ENCODE measurements at regions not wholly inside any gene's neighbourhood (a gene's known extent, or its start where the extent isn't known, plus 50 kb on each side); places are given as distances from the start of the nearest gene placed in this dataset.

- no peak for TF ChIP-seq CREB5 (CRISPR knock-in tag; IDR thresholded peaks at IDR 0.05; ENCODE audit: low read depth)
- no peak for TF ChIP-seq ZNF70 (CRISPR knock-in tag; IDR thresholded peaks at IDR 0.05)
- no peak for TF ChIP-seq ZFP30 (CRISPR knock-in tag; IDR thresholded peaks at IDR 0.05)
- no peak for TF ChIP-seq TSHZ2 (CRISPR knock-in tag; IDR thresholded peaks at IDR 0.05)
- TF ChIP-seq PATZ1 (CRISPR knock-in tag; IDR thresholded peaks at IDR 0.05; ENCODE audit: borderline replicate concordance) = no peak
- no peak for TF ChIP-seq ESRRG (CRISPR knock-in tag; IDR thresholded peaks at IDR 0.05)
- no peak for TF ChIP-seq TCF4 (CRISPR knock-in tag; IDR thresholded peaks at IDR 0.05; ENCODE audit: borderline replicate concordance)
- TF ChIP-seq CSDC2 (CRISPR knock-in tag; IDR thresholded peaks at IDR 0.05) = no peak
Measured at GRCh38 chr1:24266998-24267397, 52.2 kb upstream of the GRHL3 start.

All from SK-N-SH treated with all-trans-retinoic acid at 6 μM for 48 hours (cell line).